Keratinocyte (primary cell): ENCODE measurements at regions not wholly inside any gene's neighbourhood (a gene's known extent, or its start where the extent isn't known, plus 50 kb on each side); places are given as distances from the start of the nearest gene placed in this dataset.

Source experiments
- EZH2 ChIP-seq: IDR thresholded peaks from one replicate; pipeline ENCODE4 v1.6.1; 2012; ENCODE audit warnings: inconsistent platforms, mild to moderate bottlenecking, low read length, moderate library complexity
- TF ChIP-seq, protein P1 (sequence below), 3 experiments: IDR thresholded peaks in 1 of 3; conservative IDR thresholded peaks in 1 of 3; optimal IDR thresholded peaks in 1 of 3; 2 replicates in 2 of 3; 3 replicates in 1 of 3; pipeline versions ENCODE3 to v1.5.1; 2011; ENCODE audit warnings: low read length in 3 of 3, mild to moderate bottlenecking in 3 of 3, moderate library complexity in 2 of 3, control low read depth in 1 of 3, inconsistent platforms in 1 of 3; ENCODE audit not compliant: insufficient read depth in 2 of 3; ENCODE audit errors: extremely low read depth in 1 of 3

DNA sequence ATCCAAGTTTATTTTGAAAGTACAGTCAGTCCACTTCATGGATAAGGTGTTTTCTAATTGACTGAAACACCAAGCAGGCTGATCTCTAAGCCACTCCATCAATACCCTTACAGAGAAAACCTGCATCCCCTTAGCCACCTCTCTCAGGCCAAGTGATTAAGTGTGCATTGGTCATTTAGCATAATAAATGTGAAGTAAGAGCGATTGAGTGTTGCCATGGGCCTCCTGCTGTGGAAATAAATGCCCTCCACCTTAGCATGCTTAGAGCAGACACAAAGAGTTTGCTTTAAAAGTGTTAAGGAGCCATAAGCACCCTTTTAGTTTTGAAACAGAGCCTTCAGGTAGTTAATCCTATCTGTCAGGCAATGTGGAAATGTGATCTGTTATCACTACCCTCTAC, 386.5 kb downstream of the GPAT3 start:
- TF ChIP-seq, protein P1, sequence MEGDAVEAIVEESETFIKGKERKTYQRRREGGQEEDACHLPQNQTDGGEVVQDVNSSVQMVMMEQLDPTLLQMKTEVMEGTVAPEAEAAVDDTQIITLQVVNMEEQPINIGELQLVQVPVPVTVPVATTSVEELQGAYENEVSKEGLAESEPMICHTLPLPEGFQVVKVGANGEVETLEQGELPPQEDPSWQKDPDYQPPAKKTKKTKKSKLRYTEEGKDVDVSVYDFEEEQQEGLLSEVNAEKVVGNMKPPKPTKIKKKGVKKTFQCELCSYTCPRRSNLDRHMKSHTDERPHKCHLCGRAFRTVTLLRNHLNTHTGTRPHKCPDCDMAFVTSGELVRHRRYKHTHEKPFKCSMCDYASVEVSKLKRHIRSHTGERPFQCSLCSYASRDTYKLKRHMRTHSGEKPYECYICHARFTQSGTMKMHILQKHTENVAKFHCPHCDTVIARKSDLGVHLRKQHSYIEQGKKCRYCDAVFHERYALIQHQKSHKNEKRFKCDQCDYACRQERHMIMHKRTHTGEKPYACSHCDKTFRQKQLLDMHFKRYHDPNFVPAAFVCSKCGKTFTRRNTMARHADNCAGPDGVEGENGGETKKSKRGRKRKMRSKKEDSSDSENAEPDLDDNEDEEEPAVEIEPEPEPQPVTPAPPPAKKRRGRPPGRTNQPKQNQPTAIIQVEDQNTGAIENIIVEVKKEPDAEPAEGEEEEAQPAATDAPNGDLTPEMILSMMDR (optimal IDR thresholded peaks at IDR 0.05 in 1 of 3, IDR thresholded peaks at IDR 0.05 in 1 of 3, conservative IDR thresholded peaks at IDR 0.05 in 1 of 3; ENCODE audit: extremely low read depth in 1 of 3, insufficient read depth in 2 of 3, low read length in 3 of 3) = no peak
- TF ChIP-seq EZH2 = no peak
